NK-92 treated with Interleukin-12 subunit alpha and Interleukin-12 subunit beta, amount 100 ng/mL, for 24 hours (cell line): ENCODE measurements at regions not wholly inside any gene's neighbourhood (a gene's known extent, or its start where the extent isn't known, plus 50 kb on each side); places are given as distances from the start of the nearest gene placed in this dataset.
"Not testable (repeated sequence)": the region's sequence is repeated elsewhere in the genome, so short reads cannot be mapped to it uniquely, and the experiment has no call there.

Source experiments
- DNase-seq: peaks from one replicate; lab custom pipeline; 2025; lab: John Stamatoyannopoulos, UW

DNA sequence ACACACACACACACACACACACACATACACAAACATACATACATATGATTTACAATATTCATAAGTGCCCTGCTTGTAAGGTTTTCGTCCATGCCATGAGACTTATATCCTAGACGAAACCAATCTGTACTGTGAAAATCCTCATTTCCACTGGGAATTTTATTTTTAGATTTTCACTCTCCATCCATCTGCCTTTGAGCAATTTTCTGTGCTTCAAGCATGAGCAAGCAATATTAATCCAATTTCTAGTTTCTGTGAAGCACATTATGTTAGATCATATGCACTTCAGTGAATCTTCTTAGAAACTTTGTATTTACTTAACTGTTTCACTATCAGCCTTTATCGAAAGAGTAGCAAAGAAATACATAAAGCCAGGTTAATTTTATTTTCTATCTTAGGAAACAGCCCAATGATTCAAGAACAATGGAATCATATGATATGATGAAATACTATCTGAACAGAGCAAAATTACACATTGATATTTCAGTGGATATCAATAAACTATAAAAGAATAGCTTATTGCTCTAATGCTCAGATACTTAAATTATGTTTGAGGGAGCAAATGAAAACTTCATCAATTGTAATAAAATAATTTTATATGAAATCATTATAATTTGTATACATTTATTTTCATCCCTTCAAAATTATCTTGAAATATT is 1100.7 kb upstream of the MIR17HG start:
- DNase-seq = no peak

DNA sequence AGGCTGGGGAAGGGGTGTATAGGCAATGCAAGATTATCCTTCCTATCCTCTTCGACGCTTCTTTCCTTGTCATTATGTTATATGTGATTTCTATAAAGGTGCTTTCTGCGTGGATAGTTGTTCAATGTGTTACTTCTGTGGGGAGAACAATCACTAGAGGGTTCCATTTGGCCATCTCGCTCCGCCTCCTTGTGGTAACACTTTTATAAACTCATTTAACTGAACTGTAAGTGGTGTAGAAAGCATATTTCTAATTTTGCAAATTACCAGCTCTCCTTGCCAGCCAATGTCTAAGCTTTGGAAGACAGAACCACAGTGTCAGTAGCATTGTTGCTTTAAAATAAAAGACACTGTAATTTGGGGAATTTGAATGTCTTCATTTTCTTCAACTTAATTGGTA is 1093.7 kb upstream of the MIR17HG start:
- no peak for DNase-seq

DNA sequence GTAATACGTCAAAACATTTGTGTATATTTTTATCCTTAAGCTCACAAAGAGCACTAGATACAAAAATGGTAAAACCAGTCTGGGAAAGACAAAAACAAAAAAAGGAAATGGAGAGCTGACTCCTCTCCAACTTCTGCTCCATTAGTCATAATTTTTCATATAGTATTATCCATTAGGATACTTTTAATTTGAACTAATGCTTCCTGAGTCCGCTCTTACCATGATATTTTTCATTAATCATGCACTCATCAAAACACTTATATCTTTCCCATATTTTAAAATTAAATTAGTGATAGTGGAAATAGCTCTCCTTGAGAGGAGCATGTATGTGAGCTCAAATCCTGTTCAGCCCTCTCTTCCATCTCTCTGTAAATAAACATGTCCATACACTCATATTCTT is 1093.0 kb upstream of the MIR17HG start:
- no peak for DNase-seq

DNA sequence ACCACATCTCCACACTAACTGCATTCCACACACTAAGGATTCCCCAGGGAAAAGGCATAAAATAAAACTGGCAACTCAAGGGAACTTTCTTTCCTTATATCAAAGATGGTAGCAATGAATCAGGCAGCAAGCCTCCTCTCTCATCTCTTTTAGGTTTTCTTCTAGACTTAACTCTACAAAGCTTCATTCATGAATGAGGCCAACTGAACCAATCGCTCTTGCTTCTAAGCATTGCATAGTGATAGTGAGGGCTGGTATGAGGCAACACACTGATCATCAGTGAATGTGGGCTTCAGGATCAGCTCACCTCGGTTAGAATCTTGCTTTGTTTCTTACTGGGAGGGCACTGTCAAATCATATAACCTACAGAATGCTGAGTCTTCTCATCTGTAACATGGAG is 1090.7 kb upstream of the MIR17HG start:
- no peak for DNase-seq

DNA sequence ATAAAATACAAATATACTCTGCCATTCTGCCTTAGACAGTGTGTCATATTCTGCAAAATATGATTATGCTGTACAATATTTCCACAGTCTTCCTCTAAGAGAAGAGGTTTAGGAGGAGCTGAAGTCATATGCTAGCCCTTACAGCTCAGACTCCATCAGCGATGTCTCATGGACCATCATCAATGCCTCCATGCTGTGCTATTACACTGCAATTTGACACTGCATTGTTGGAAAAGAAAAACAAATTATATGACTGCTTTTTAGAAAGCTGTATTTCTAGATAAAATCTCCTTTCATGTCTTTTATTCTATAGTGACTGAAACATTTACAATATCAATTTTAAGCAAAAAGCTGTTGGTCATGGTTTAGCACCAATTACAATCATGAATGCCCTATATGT is 1089.4 kb upstream of the MIR17HG start:
- no peak for DNase-seq

DNA sequence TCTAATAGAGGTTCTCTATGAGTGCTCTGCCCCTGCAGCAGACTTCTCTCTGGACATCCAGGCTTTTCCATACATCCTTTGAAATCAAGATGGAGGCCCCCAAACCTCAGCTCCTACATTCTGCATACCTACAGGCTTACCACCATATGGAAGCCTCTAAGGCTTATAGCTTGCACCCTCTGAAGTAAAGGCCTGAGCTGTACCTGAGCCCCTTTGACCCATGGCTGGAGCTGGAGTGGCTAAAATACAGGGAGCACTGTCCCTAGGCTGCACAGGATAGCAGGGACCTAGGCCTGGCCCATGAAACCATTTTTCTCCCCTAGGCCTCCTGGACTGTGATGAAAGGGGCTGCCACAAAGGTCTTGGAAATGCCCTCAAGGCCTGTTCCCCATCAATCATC is 1086.1 kb upstream of the MIR17HG start:
- no peak for DNase-seq

DNA sequence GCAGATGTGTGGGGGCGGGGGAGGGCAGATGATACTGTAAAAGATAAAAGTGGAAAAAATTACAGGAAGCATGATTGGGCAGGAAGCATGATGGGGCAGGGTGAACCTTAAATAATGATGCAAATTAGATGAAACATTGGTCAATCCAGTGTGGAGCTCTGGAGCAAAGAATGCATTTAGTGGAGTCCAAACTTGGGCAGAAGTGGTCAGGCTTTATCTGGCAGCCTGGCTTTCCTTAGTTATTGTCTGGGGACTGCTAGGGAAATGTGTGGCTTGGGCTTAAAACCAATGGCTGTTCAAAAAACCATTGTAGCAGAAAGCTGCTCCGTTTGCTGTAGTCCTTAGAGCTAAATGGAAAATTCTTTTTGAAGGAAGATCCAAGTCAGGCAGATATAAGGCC is 1077.3 kb upstream of the MIR17HG start:
- DNase-seq = no peak

DNA sequence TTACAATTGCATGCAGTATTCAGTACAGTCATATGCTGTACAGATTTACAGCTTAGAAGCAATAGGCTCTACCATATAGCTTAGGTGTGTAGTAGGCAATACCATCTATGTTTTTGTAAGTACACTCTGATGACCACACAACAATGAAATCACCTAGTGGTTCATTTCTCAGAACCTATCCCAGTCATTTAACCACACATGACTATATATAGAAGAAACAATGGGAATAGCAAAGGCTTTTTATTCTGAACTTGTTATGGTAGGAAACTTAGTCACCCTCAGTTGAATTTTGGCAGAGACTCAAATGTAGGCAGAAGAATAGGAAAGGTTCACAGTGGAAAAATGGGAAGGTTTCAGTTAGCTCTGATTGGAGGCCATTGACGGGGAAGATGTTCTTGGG is 1075.1 kb upstream of the MIR17HG start:
- DNase-seq = no peak

DNA sequence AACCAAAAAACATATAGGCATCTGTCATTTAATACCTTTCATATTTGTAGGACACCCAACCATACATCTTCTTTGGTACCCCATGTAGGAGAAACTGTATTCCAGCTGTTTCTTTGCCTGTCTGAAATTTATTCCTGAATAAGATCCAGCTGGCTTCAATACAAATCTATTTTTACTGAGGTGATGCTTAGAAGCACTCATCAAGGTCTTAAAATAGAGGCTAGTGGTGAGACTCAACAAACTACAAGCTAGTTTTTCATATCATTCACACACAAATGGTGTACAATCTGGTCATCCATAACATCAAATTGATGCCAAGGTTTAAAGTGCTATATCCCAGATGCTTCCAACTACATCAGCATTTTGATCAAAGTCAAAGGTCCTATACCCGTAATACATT is 1071.3 kb upstream of the MIR17HG start:
- DNase-seq = no peak

DNA sequence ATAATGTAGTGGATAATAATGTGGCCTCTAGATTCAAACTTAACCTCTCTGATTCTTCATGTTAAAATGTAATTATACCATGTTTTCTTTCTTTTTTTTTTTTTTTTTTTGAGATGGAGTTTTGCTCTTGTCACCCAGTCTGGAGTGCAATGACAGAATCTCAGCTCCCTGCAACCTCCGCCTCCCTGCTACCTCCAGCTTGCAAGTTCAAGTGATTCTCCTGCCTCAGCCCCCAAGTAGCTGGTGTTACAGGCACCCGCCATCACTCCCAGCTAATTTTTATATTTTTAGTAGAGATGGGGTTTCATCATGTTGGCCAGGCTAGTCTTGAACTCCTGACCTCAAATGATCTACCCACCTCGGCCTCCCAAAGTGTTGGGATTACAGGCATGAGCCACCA is 1069.3 kb upstream of the MIR17HG start:
- DNase-seq = not testable (repeated sequence)

DNA sequence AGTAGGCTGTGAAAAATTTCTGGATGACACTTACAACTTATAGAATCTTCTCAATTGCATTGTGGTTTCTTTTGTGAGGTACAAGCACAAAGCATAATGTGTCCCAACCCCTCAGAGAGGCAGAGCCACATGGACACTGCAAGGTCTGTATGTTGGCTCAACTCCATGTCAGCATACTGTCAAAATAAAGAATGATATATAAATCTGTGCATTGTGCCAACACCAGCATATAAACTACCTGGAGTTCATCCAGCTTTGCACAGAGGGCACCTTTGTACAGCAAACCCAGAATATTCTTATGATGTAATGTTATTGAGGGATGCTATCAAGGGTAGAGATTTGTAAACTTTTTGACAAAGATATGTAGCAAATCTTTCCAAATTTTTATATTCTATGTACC is 1065.8 kb upstream of the MIR17HG start:
- no peak for DNase-seq

DNA sequence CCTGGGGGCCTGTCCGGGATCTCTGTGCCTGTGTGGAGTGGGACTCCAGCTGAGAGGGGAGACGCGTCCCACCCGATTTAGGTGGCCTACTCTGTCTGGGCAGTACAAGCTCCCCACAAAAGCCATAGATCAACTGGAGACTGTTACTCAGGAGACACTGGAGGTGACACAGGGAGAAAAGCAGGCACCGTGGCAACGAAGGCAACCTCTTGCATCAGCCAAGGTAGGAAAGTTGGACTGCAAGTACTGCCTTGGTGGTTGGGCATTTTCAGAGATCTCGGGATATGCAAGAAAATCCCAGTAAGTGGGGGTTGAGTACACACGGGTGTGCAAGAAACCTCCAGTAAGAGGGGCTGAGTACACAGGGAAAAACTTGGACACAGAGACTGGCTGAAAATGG is 1060.0 kb upstream of the MIR17HG start:
- DNase-seq = no peak

DNA sequence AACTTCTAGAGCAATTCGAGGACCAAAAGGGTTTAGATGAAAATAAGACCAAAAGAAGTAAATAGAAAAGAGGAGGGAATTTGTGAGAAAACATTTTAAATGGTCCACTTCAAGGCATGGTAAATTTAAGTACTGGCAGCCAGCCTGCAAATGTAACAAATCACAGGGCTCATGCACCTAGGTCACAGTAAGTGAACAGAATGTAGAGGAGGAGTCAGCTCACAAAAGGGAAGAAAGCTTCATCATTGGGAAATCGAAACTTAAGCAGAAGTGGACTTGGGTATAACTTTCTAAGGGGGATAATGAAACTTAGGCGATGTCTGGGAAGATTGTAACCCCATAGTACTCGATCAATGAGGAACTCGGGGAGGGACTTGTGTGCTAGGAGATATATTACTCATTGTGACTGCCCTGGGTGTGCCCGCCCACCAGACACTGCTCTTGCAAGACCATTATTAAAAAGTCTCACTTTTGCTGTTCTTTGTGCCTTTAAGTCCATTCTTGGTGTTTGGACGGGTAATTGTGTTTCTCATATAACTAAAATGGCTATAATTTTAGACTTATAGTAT is 1053.6 kb upstream of the MIR17HG start:
- DNase-seq = no peak

DNA sequence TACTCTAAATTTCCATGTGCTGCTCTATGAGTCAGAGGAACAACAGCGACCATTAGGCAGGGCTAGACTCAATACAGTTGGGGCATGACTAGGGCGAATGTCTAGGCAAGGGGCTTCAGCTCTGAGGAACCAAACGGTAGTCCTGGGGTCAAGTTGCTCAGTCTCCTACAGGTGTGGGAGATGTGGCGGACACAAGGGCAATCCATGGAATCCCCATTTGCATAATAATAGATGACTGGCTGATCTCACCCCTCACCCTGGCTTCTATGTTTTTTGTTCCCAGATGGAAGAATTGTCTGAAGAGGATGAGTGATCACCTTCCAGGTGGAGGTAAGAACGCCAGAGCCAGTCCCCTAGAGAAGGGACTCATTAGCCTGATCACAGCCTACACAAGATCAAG is 1048.2 kb upstream of the MIR17HG start:
- DNase-seq = no peak

DNA sequence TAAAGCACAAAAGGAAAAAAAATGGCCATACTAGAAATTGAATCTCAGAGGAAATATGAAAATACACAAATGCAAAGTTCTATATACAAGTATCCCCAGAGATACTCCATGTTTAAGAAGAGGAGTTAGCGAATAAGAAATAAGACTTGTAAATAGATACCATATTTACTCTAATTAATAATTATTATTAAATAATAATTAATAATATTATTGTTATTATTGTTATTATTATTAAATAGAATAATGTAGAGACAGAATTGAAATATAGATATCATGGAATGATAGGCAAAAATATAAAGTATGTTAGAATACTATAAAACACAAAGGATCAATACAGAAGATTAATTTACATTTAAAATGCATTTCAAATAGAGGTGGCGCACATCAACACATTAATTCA is 1047.5 kb upstream of the MIR17HG start:
- no peak for DNase-seq

DNA sequence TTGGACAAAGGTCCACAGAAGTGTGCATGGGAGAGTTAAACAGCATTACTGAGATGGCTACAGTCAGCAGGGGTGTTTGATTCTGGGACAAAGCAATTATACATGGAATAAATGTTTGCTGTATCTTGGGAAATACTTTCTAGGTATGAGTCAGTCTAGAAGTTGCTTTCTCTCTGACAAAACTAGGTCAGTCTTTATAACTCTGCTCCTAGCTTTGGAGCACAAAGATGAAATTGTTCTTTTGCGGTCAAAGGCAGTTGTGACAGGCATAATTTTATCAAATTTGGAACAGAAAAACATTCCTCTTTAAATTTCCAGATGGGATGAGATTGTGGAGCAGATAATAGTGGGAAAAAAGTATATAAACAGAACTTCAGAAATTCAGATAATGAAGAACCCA is 1045.4 kb upstream of the MIR17HG start:
- DNase-seq = no peak

DNA sequence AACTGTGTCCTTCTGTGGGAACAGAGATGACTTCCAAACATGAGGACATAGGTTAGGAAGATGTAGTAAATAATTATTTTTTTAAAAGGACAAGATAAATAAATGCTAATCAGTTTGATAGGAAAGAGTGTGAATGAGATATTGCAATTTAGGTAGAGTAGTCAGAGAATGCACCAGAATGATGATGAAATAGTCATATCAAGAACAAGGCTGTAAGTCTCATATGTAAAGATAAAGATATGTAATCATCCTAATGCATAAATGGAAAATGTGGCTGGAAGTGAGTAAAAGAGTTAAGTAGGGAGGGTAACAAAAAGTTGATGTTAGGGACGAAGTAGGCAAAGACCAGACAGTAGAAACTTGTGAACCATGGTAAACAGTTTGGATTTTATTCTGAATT is 1041.7 kb upstream of the MIR17HG start:
- DNase-seq = no peak

DNA sequence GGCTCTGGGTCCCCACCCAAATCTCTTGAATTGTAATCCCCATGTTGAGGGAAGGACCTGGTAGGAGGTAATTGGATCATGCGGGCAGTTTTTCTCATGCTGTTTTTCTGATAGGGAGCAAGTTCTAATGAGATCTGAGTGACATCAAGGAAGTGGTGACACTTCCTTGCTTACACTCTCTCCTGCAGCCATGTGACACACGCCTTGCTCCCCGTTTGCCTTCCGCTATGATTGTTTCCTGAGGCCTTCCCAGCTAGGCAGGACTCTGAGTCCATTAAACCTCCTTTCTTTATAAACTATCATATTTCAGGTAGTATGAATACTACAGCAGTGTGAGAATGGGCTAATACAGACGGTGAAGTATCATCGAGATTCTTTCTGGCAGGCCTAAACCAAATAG is 1040.4 kb upstream of the MIR17HG start:
- no peak for DNase-seq

DNA sequence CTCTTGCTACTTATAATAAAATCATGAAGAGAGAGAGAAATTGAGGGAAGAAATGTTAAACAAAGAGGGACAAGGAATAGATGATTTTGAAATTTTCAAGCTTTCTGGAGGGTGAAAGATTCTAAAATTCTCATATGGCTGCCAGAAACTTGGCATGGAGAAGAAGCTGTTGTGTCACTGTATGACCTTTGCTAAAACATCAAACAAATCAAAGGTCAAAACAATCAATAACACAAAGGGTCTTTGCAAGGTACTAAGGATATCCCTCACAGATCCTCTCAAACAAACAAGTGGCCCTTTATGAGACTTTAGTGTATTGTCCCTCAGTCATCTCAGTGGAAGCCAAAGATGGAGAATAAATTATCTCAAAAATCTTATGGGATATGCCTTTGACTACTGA is 1039.2 kb upstream of the MIR17HG start:
- DNase-seq = no peak

DNA sequence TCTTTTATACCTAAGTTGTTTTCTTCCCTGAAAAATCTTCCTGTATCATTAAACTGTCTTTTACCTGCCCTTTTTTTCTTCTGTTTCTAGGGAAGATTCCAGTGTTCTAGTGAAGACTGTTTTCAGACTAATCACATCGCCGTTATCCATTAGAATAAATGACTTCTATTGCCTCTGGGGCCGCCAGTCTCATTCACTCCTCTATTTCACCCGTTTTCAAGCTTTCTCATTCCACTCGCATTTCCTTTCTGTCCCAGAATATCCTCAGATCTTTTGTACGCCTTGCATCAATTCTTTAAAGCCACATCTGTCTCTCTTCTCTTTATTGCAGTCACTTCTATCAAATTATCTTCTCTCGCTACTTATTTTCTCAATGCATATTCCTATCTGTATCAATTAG is 1035.6 kb upstream of the MIR17HG start:
- DNase-seq = no peak

DNA sequence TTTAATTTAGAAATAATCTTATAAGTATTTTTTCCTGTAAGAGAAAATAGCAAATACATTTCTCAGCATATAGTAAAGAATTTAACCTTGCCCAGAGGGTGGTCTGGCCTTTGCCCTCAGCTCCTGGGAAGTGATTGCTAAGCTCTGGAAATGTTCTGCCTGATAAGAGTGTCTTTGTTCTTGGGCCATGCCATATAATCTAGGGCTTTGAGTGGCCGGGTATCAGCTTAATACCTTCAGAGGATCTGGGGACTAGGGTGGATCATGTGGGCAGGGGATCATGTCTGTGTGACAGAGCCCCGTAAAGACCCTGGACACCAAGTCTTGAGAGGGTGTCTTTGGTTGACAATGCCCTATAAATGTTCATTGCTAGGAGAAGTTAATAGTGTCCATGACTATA is 1032.4 kb upstream of the MIR17HG start:
- DNase-seq = no peak

DNA sequence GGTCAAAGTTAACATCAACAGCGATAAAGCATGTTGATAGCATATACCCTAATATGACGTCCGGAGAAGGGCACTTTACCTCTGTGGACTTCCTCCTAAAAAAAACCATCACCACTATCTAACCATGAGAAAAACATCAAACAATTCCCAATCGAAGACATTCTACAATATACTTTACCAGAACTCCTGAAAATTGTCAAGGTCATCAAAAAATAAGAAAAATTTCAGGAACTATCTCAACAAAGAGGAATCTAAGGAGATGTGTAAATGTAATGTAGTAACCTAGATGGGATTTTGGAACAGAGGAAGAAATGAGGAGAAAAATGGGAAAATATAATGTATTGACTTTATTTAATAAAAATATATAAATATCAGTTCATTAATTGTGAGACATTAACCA is 1026.8 kb upstream of the MIR17HG start:
- no peak for DNase-seq

DNA sequence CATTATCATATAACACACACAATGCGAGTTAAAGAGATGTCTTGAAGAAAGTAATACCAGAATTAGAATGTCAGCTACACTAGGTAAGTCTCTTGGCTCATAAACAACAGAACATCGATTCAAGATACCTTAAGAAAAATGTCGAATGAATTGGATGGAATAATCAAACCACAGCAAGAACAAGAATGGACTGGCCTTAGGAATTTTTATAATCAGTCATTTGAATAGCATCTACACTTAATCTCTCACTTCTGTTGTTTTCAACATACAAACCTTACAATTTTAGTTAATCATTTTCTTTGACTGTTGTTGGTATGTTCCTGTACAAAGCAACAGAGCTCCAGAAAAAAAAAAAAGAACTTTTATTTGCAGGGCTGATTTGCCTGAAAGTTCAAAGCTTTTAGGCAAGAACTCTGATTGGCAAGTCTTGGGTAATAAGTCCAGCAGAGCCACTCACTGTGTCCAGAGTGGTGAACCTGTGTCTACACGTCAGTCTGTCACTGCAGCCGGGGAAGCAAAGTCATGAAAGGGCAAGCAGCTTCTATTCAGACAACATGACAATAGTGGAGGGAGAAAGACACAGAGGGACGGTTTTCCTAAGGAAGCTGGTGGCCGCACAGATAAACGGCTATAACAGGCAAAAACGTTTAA is 1026.1 kb upstream of the MIR17HG start:
- no peak for DNase-seq

DNA sequence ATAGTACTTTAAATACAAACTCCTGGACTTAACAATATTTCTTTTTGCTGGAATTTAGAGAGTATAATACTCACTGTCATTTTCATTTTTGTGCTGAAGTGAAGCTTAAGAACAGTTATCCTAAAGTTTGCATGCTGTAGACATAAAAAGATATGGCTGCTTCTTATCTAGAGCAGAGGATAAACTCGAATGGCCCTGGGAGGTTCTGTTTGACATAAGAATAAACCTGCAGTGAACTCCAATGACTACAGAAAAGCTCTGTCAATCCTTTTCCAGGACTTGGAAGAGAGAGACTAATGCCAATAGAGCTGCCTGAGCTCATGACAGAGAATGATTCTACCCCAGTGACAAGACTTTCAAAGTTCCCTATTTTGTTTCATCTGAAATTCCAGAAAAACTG is 1017.8 kb upstream of the MIR17HG start:
- no peak for DNase-seq
